A673 (cell line): ENCODE measurements at regions not wholly inside any gene's neighbourhood (a gene's known extent, or its start where the extent isn't known, plus 50 kb on each side); places are given as distances from the start of the nearest gene placed in this dataset.

Experiments
- CTCF ChIP-seq: fragments of 300-800, 200-600 bp; sonication (generic); conservative IDR thresholded peaks from 2 replicates; pipeline ENCODE4 v1.5.1; 2017; ENCODE audit warnings: low read depth, mild to moderate bottlenecking, antibody characterized with exemption, low read length, moderate library complexity, mixed read lengths
- EZH2 ChIP-seq: fragments of 200-600 bp; sonication (generic); IDR thresholded peaks from 2 replicates; pipeline ENCODE4 v1.6.1; 2017; ENCODE audit warnings: borderline replicate concordance, low read depth, mild to moderate bottlenecking, mixed read lengths, antibody characterized with exemption, low read length; ENCODE audit not compliant: poor library complexity, severe bottlenecking

- no peak for TF ChIP-seq CTCF
- no peak for TF ChIP-seq EZH2
These were observed 306.6 kb upstream of the ARRDC4 start for GRCh38 chr15:97653896-97654295.
